Fibroblast of the conjunctiva (primary cell): ENCODE measurements at regions not wholly inside any gene's neighbourhood (a gene's known extent, or its start where the extent isn't known, plus 50 kb on each side); places are given as distances from the start of the nearest gene placed in this dataset.
"Not testable (repeated sequence)": the region's sequence is repeated elsewhere in the genome, so short reads cannot be mapped to it uniquely, and the experiment has no call there.

Source experiments
- DNase-seq: peaks from one replicate; pipeline ENCODE4 v3.0.0-alpha.2; 2010; ENCODE audit warnings: low read depth

GRCh38 chr2:239803102-239803765 is 221.9 kb downstream of the NDUFA10 start:
- no peak for DNase-seq

GRCh38 chr2:239802185-239802649 is 222.9 kb downstream of the NDUFA10 start:
- DNase-seq: no peak

- no peak for DNase-seq
Observed at GRCh38 chr2:239801404-239802184, 223.5 kb downstream of the NDUFA10 start.

GRCh38 chr2:239800785-239801386 is 224.3 kb downstream of the NDUFA10 start:
- no peak for DNase-seq

GRCh38 chr2:239797316-239797715 is 227.8 kb downstream of the NDUFA10 start:
- no peak for DNase-seq

- not testable (repeated sequence) for DNase-seq
Observed at GRCh38 chr2:239795761-239796160, 229.4 kb downstream of the NDUFA10 start.

GRCh38 chr2:239793836-239794235 is 231.3 kb downstream of the NDUFA10 start:
- no peak for DNase-seq

GRCh38 chr2:239793086-239793485 is 232.1 kb downstream of the NDUFA10 start:
- no peak for DNase-seq

- no peak for DNase-seq
Observed at GRCh38 chr2:239792405-239793084, 232.6 kb downstream of the NDUFA10 start.

- DNase-seq: no peak
Observed at GRCh38 chr2:239791526-239792404, 233.4 kb downstream of the NDUFA10 start.

- no peak for DNase-seq
Observed at GRCh38 chr2:239790721-239791120, 234.4 kb downstream of the NDUFA10 start.

GRCh38 chr2:239790313-239790712 is 234.8 kb downstream of the NDUFA10 start:
- no peak for DNase-seq

- DNase-seq: no peak
Observed at GRCh38 chr2:239789711-239790110, 235.4 kb downstream of the NDUFA10 start.

GRCh38 chr2:239788576-239789098 is 236.5 kb downstream of the NDUFA10 start:
- no peak for DNase-seq

GRCh38 chr2:239787538-239788050 is 237.5 kb downstream of the NDUFA10 start:
- no peak for DNase-seq

GRCh38 chr2:239786791-239787190 is 238.4 kb downstream of the NDUFA10 start:
- DNase-seq: no peak

GRCh38 chr2:239781454-239781853 is 243.7 kb downstream of the NDUFA10 start:
- no peak for DNase-seq

GRCh38 chr2:239780236-239780994 is 244.7 kb downstream of the NDUFA10 start:
- no peak for DNase-seq

GRCh38 chr2:239779584-239779983 is 245.6 kb downstream of the NDUFA10 start:
- no peak for DNase-seq
